Left cardiac atrium (tissue), 4 donors: ENCODE measurements at regions not wholly inside any gene's neighbourhood (a gene's known extent, or its start where the extent isn't known, plus 50 kb on each side); places are given as distances from the start of the nearest gene placed in this dataset.
"Not testable (repeated sequence)": the region's sequence is repeated elsewhere in the genome, so short reads cannot be mapped to it uniquely, and the experiment has no call there.

Experiments
- ATAC-seq, 2 donors: fragments of 200-7000 bp; cut with Tn5 transposase; one replicate each; pipeline ENCODE4 v1.9.1; 2020; ENCODE audit warnings: mild to moderate bottlenecking in 2 of 2, moderate library complexity in 2 of 2
- DNase-seq: peaks from one replicate; pipeline ENCODE4 v3.0.0-alpha.2; 2020
- intact Hi-C, 2 donors: fragments of 100-400 bp; cut with DNase I; formaldehyde crosslinking; loops; one replicate each; pipeline versions ENCODE4 v1.14.1 to v1.15.1; 2022 to 2023
- donor health status: DM: no; HTN: yes; CAD: no.
- donor health status: DM: no; HTN: yes; CAD: no; lungs with severe emphysema.
- donor health status: DM: yes; HTN: yes; CAD: no.
- donor health status: Dilated cardiomyopathy.

DNA sequence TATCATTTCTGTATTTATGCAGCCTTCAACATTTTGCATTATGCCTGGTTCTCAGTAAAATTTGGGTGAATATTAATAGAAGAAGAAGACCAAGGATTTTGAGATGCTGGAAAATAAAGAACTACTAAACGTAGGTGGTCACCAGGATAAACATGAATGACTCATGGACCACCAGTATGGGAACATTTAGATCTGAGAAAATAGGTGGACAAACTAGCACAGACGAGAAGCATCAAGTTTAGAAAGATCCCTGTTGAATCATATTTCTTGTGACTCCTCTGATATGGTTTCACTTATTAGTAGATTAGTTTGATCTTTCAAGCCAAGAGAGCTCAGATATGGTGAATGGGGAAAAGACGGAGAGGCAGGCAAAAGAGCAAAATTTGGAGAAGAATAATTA, 97.9 kb downstream of the RAP2B start:
- intact Hi-C loops = no loop called here
- DNase-seq (no peak), ATAC-seq (no peak)

GRCh38 chr3:153260681-153261080, 98.7 kb downstream of the RAP2B start:
- DNase-seq (no peak), ATAC-seq (no peak)
- intact Hi-C loops = no loop called here

DNA sequence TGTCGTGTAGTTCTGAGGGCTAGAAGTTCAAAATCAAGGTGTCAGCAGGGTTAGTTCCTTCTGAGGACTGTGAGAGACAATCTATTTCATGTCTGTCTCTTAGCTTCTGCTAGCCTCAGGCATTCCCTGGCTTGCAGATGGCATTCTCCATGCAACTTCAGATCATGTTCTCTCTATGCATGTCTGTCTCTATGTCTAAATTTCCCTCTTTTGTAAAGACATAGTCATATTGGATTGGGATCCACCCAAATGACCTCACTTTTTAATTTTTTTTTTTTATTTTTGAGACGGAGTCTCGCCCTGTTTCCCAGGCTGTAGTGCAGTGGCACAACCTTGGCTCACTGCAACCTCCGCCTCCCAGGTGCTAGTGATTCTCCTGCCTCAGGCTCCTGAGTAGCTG, 104.6 kb downstream of the RAP2B start:
- ATAC-seq (no peak), DNase-seq (no peak)
- intact Hi-C loops = no loop called here

DNA sequence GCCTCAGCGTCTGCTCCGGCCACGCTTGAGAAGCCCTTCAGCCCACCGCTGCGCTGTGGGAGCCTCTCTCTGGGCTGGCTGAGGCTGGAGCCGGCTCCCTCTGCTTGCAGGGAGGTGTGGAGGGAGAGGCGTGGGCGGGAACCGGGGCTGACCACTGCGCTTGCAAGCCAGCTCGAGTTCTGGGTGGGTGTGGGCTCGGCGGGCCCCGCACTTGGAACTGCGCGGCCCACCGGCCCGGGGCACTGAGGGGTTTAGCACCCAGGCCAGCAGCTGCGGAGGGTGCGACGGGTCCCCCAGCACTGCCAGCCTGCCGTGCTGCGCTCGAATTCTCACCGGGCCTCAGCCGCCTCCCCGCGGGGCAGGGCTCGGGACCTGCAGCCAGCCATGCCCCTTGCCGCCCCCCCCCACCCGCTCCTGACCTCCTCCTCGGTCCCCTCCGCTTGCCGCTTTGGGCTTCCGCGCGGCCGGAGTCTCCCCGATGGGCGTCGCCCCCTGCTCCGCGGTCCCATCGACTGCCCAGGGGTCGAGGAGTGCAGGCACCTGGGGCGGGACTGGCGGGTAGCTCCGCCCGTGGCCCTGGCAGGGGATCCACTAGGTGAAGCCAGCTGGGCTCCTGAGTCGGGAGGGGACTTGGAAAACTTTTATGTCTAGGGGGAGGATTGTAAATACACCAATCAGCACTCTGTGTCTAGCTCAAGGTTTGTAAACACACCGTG, 106.7 kb downstream of the RAP2B start:
- intact Hi-C loops = no loop called here
- ATAC-seq = no peak
- no peak for DNase-seq

DNA sequence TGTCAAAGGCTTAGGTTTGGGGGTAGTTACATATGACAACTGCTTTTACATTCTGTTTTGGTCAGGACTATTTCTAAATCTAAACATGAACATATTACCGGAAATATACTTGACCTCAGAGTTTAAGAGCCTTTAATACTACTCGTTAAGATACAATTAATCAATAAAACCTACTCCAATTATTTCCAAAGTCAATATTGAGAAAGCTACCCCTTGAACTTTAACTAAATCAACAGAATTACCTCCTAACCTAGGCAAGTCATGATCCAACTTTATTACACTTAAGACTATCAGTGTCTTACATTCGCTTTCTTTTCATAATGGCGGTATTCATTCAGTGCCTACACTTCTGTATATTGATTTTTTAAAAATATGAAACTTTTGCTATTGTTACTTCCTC, 107.7 kb downstream of the RAP2B start:
- ATAC-seq = no peak
- intact Hi-C loops = no loop called here
- DNase-seq = no peak

GRCh38 chr3:153273217-153273616, 111.2 kb downstream of the RAP2B start:
- intact Hi-C loops = no loop called here
- no peak for ATAC-seq
- no peak for DNase-seq

DNA sequence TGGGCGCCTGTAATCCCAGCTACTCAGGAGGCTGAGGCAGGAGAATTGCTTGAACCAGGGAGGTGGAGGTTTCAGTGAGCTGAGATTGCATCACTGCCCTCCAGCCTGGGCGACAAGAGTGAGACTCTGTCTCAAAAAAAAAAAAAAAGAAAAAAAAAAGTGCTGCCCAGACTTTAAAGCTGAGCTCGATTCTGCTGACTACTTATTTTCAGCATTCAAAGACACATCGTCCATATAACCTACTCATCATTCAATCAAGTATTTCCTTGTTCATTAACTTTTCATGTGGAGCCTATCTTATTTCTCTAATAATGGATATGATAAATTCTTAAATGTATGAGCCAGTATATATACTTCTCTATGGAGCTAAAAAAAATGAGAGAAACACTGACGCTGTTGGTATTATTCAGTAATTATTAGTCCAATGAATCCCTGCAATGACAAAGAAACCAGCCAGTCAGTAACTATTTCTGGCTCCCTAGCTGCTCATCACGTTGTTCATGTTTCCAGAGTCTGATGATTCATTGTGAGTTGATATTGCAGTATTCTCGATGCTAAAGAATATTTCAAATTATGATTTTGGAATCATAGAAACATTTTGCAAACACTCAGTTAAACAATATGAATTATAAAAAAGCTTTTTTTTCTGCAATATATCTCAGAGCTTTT, 111.9 kb downstream of the RAP2B start:
- intact Hi-C loops = no loop called here
- DNase-seq (no peak), ATAC-seq (peak in 1 of 2 donors; percentile 87)

DNA sequence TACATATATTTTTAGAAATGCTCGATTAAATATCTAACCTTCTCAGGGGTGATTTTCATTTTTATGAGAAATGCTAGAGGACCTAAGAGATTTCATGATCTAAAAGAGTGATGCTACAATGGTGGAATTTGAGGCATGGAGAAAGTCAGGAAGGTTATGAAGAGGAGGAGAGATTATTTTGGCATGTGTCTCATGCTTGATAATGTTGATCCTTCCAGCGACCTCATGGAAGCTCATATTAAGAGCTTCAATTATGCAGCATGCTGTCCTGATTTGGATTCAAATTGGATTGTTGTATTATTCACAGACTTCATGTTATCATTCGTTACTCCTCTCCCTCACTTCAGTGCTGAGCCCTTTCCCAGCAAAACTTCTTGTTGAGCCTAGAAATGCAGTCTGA, 112.5 kb downstream of the RAP2B start:
- peak in 1 of 2 donors; percentile 79 for ATAC-seq
- DNase-seq = no peak
- intact Hi-C loops = no loop called here

- intact Hi-C loops = no loop called here
- DNase-seq (no peak), ATAC-seq (no peak)
Observed at GRCh38 chr3:153275514-153275913, 113.5 kb downstream of the RAP2B start.

- ATAC-seq = peak in 1 of 2 donors; percentile 63
Observed at GRCh38 chr3:153277029-153277428, 115.0 kb downstream of the RAP2B start.

GRCh38 chr3:153281236-153281997, 119.4 kb downstream of the RAP2B start:
- not testable (repeated sequence) for ATAC-seq, DNase-seq
- intact Hi-C loops = loop anchor here in 1 of 2 donors (5.0 kb wide), 1 partner anchor 119 kb away; the partner anchor contains the start of gene RAP2B

More at GRCh38 chr3:153277029-153277428, 115.0 kb downstream of the RAP2B start:
- intact Hi-C loops = no loop called here
- DNase-seq = no peak

GRCh38 chr3:153282355-153282754, 120.3 kb downstream of the RAP2B start:
- DNase-seq (no peak), ATAC-seq (no peak)
- intact Hi-C loops = loop anchor here in 1 of 2 donors (5.0 kb wide), 1 partner anchor 120 kb away; the partner anchor contains the start of gene RAP2B

- intact Hi-C loops = loop anchor here in 1 of 2 donors (5.0 kb wide), 1 partner anchor 122 kb away; the partner anchor contains the start of gene RAP2B
- peak; percentile 64 for DNase-seq
- ATAC-seq = peak; percentile 87 to 95
Observed at GRCh38 chr3:153284282-153284938, 122.4 kb downstream of the RAP2B start.

DNA sequence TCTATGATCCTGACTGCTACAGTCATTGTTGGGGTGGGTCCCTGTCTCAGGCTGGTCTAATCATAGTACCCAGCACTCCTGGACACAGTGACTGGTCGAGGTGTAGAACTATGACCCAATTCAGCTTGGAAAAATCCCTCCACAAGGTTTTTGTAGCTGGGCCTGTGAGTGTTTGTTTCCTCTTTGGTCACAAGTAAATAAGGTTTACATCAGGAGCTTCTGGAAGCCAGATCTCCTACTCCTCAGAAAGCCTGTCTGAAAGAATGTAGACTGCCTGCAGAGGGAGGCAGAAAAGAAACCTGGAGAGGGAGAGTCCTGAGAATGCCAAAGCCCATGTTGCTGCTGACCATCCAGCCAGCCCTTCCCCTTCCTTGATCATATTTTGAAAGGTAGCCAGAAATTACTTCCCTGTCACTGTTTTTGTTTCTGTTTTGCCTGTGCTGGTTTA, 123.2 kb downstream of the RAP2B start:
- intact Hi-C loops = no loop called here
- ATAC-seq (peak; percentile 59 to 73), DNase-seq (no peak)

DNA sequence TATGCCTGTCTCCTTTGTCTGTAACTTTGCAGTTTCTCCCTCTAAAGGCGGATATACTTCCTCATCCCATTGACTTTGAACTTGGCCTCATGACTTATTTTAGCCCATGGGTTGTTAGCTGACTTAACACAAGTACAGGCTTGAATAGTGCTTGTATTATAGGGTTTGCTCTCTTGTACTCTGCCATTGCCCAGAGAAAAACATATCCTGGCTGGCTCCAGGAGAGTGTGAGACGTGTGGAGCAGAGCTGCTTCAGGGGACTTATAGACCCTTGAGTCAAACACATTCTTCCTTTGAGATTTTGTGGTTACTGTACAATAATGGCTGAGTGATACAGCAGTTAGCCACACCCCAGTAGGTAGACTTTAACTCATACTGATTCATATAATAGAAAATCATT, 124.0 kb downstream of the RAP2B start:
- no peak for DNase-seq
- intact Hi-C loops = no loop called here
- ATAC-seq = peak in 1 of 2 donors; percentile 35

GRCh38 chr3:153287017-153287416, 125.0 kb downstream of the RAP2B start:
- intact Hi-C loops = no loop called here
- no peak for ATAC-seq
- DNase-seq = no peak

GRCh38 chr3:153289334-153289808, 127.3 kb downstream of the RAP2B start:
- DNase-seq (no peak), ATAC-seq (peak in 1 of 2 donors; percentile 24)
- intact Hi-C loops = no loop called here

- intact Hi-C loops = no loop called here
- DNase-seq (no peak), ATAC-seq (no peak)
Observed at GRCh38 chr3:153290268-153291015, 128.4 kb downstream of the RAP2B start.
